22Rv1 (cell line): ENCODE measurements at regions not wholly inside any gene's neighbourhood (a gene's known extent, or its start where the extent isn't known, plus 50 kb on each side); places are given as distances from the start of the nearest gene placed in this dataset.

Experiments
- ZFX ChIP-seq: fragments of 450-650 bp; IDR thresholded peaks from 2 replicates; pipeline ENCODE4 v1.6.1; 2017; ENCODE audit warnings: antibody characterized with exemption, borderline replicate concordance
- TF ChIP-seq, protein P1 (sequence below): fragments of 450-650 bp; IDR thresholded peaks from 2 replicates; pipeline ENCODE4 v1.5.1; 2017; ENCODE audit warnings: mild to moderate bottlenecking

- TF ChIP-seq, protein P1, sequence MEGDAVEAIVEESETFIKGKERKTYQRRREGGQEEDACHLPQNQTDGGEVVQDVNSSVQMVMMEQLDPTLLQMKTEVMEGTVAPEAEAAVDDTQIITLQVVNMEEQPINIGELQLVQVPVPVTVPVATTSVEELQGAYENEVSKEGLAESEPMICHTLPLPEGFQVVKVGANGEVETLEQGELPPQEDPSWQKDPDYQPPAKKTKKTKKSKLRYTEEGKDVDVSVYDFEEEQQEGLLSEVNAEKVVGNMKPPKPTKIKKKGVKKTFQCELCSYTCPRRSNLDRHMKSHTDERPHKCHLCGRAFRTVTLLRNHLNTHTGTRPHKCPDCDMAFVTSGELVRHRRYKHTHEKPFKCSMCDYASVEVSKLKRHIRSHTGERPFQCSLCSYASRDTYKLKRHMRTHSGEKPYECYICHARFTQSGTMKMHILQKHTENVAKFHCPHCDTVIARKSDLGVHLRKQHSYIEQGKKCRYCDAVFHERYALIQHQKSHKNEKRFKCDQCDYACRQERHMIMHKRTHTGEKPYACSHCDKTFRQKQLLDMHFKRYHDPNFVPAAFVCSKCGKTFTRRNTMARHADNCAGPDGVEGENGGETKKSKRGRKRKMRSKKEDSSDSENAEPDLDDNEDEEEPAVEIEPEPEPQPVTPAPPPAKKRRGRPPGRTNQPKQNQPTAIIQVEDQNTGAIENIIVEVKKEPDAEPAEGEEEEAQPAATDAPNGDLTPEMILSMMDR: no peak
- no peak for TF ChIP-seq ZFX
Measured at GRCh38 chr3:68523330-68523729, 409.0 kb downstream of the TAFA4 start.
